ENCODE measurements at regions not wholly inside any gene's neighbourhood (a gene's known extent, or its start where the extent isn't known, plus 50 kb on each side); places are given as distances from the start of the nearest gene placed in this dataset.

DNA sequence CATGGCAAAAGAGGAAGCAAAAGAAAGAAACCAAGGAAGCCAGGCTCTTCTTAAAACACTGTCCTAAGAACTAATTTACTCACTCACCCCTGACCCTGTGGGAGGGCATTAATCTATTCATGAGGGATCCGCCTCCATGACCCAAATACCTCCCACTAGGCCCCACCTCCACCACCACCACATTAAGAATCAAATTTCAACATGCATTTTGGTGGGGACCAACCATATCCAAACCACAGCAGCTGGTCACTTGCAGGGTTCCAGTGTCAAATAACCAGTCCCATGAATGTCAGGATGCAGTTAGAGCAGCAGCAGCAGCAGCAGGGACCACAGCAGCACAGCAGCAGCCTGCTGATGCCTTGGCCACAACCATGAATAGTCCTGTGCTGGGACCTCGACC is 83.8 kb downstream of the ZC3H11B start:
- TF ChIP-seq CREB1 (IDR thresholded peaks at IDR 0.05; ENCODE audit: low read depth): no peak
- no peak for TF ChIP-seq CEBPB (IDR thresholded peaks at IDR 0.05)
- no peak for TF ChIP-seq EGR1 (IDR thresholded peaks at IDR 0.05)
- TF ChIP-seq, protein P1, sequence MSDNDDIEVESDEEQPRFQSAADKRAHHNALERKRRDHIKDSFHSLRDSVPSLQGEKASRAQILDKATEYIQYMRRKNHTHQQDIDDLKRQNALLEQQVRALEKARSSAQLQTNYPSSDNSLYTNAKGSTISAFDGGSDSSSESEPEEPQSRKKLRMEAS (IDR thresholded peaks at IDR 0.05): no peak
- no peak for TF ChIP-seq YY1 (IDR thresholded peaks at IDR 0.05; ENCODE audit: low read depth)
- TF ChIP-seq RAD21 (IDR thresholded peaks at IDR 0.05; ENCODE audit: low read depth): no peak
- TF ChIP-seq ZBTB7A (IDR thresholded peaks at IDR 0.05; ENCODE audit: low read depth): no peak
- TF ChIP-seq, protein P2, sequence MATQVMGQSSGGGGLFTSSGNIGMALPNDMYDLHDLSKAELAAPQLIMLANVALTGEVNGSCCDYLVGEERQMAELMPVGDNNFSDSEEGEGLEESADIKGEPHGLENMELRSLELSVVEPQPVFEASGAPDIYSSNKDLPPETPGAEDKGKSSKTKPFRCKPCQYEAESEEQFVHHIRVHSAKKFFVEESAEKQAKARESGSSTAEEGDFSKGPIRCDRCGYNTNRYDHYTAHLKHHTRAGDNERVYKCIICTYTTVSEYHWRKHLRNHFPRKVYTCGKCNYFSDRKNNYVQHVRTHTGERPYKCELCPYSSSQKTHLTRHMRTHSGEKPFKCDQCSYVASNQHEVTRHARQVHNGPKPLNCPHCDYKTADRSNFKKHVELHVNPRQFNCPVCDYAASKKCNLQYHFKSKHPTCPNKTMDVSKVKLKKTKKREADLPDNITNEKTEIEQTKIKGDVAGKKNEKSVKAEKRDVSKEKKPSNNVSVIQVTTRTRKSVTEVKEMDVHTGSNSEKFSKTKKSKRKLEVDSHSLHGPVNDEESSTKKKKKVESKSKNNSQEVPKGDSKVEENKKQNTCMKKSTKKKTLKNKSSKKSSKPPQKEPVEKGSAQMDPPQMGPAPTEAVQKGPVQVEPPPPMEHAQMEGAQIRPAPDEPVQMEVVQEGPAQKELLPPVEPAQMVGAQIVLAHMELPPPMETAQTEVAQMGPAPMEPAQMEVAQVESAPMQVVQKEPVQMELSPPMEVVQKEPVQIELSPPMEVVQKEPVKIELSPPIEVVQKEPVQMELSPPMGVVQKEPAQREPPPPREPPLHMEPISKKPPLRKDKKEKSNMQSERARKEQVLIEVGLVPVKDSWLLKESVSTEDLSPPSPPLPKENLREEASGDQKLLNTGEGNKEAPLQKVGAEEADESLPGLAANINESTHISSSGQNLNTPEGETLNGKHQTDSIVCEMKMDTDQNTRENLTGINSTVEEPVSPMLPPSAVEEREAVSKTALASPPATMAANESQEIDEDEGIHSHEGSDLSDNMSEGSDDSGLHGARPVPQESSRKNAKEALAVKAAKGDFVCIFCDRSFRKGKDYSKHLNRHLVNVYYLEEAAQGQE (IDR thresholded peaks at IDR 0.05; ENCODE audit: low read depth): no peak
- TF ChIP-seq EP300 (IDR thresholded peaks at IDR 0.05; ENCODE audit: borderline replicate concordance): no peak
